ENCODE measurements at regions not wholly inside any gene's neighbourhood (a gene's known extent, or its start where the extent isn't known, plus 50 kb on each side); places are given as distances from the start of the nearest gene placed in this dataset.
"Not testable (repeated sequence)": the region's sequence is repeated elsewhere in the genome, so short reads cannot be mapped to it uniquely, and the experiment has no call there.

DNA sequence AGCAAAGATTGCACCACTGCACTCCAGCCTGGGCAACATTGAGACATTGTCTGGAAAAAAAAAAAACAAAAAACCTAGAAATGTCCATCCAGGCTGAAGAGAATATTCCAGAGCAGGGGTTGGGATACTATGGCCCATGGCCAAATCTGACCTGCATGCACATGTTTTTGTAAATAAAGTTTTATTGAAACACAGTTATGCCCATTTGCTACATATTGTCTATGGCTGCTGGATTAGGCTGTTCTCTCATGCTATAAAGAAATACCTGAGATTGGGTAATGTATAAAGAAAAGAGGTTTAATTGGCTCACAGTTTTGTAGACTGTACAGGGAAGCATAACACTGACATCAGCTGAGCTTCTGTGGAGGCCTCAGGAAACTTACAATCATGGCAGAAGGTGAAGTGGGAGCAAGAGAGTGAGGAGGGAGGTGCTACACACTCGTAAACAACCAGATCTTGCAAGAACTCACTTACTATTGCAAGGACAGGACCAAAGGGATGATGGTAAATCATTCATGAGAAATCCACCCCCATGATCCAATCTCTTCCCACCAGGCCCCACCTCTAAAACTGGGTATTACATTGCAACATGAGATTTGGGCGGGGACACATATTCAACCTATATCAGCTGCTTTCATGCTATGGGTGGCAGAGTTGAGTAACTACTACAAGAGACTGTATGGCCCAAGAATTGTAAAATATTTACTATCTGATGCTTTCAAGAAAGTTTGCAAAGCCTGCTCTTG lies 137.8 kb upstream of the ROPN1B start:
- in situ Hi-C loops (cut with HindIII; ENCODE audit: low sequenced_read_pairs); H3K4me3 ChIP-seq (ENCODE audit: low read depth, low read length); DNase-seq (ENCODE audit: low read depth): not testable (repeated sequence)

DNA sequence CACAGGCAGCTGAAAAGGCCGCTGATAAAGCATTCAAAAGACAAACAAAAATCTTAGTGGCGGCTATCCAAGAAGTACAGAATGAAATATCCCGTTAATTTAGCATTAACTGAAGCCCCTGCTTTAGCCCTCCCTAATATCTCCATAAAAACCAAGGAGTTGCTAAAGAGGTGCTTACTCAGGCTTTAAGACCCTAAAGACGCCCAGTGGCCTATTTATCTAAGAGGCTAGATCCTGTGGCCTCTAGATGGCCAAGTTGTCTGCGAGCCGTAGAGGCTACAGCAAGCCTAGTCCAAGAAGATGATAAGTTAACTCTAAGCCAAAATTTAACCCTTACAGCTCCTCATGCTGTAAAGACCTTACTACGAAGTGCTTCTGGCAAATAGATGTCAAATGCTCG lies 133.4 kb upstream of the ROPN1B start:
- in situ Hi-C loops (cut with HindIII; ENCODE audit: low sequenced_read_pairs); DNase-seq (ENCODE audit: low read depth); H3K4me3 ChIP-seq (ENCODE audit: low read depth, low read length): not testable (repeated sequence)

DNA sequence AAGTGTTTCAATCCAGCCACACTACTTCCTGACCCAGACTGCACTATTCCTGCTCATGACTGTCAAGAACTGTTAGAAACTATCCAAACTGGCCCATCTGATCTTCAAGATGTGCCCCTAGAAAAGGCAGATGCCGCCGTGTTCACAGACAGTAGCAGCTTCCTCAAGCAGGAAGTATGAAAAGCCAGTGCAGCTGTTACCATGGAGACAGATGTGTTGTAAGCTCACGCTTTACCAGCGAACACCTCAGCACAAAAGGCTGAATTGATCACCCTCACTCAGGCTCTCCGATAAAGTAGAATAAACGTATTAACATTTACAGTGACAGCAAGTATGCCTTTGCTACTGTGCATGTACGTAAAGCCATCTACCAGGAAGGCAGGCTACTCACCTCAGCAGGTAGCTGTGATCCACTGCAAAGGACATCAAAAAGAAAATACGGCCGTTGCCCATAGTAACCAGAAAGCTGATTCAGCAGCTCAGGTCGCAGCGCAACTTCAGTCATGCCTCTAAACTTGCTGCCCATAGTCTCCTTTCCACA lies 132.9 kb upstream of the ROPN1B start:
- H3K4me3 ChIP-seq (ENCODE audit: low read depth, low read length); DNase-seq (ENCODE audit: low read depth); in situ Hi-C loops (cut with HindIII; ENCODE audit: low sequenced_read_pairs): not testable (repeated sequence)

DNA sequence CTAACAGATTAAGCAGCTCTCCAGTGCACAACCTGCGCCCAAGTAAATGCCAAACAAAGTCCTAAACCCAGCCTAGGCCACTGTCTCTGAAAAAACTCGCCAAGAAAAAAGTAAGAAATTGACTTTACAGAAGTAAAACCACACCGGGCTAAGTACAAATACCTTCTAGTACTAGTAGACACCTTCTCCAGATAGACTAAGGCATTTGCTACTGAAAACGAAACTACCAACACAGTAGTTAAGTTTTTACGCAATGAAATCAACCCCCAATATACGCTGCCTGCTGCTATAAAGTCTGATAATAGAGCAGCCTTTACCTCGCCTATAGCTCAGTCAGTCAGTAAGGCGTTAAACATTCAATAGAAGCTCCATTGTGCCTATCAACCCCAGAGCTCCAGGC lies 132.2 kb upstream of the ROPN1B start:
- DNase-seq (ENCODE audit: low read depth); in situ Hi-C loops (cut with HindIII; ENCODE audit: low sequenced_read_pairs); H3K4me3 ChIP-seq (ENCODE audit: low read depth, low read length): not testable (repeated sequence)

DNA sequence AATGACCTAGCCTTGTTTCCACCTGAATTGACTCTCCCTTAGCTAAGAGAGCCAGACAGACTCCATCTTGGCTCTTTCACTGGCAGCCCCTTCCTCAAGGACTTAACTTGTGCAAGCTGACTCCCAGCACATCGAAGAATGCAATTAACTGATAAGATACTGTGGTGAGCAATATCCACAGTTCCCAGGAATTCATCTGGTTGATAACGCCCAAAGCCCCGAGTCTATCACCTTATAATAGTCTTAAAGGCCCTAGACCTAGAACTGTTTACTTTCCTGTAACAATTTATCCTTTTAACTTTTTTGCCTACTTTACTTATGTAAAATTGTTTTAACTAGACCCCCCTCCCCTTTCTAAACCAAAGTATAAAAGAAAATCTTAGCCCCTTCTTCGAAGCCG lies 130.1 kb upstream of the ROPN1B start:
- in situ Hi-C loops (cut with HindIII; ENCODE audit: low sequenced_read_pairs); DNase-seq (ENCODE audit: low read depth); H3K4me3 ChIP-seq (ENCODE audit: low read depth, low read length): not testable (repeated sequence)

DNA sequence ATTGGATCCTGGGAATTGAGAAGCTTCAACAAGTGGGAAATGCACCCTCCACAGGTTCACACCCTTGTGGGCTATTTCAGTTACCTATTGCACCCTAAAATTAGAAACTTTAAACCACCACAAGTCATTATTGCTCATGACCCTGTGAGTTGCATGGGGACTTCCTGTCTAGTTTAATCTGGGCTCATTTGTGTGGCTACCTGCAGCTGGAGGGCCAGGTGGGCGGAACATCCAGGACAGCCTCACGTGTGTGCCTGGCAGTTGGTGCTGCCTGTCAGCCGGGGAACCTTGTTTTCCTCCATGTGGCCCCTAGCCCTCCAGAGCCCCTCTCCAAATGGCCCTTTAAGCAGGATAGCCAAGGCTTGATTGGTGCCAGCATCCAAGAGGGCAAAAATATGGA lies 128.5 kb upstream of the ROPN1B start:
- DNase-seq (ENCODE audit: low read depth); in situ Hi-C loops (cut with HindIII; ENCODE audit: low sequenced_read_pairs); H3K4me3 ChIP-seq (ENCODE audit: low read depth, low read length): not testable (repeated sequence)

DNA sequence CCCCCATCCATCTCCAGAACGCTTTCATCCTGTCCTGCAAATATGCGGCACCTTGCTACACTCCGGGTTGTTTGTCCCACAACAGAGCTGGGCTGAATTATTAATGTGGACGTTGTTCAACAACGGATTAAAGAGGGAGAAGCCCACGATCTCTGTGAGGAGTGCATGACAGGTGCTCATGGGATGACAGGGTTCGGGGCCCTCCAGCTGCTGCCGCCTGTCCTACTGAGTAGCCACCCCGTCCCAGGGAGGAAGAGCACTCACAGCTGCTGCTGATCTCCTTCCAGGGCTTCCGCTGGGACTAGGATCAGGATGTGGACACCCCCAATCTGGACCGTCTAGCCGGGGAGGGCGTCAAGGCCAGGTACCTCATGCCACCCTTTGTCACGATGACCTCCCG lies 121.0 kb upstream of the ROPN1B start:
- H3K4me3 ChIP-seq (ENCODE audit: low read depth, low read length); DNase-seq (ENCODE audit: low read depth); in situ Hi-C loops (cut with HindIII; ENCODE audit: low sequenced_read_pairs): not testable (repeated sequence)

DNA sequence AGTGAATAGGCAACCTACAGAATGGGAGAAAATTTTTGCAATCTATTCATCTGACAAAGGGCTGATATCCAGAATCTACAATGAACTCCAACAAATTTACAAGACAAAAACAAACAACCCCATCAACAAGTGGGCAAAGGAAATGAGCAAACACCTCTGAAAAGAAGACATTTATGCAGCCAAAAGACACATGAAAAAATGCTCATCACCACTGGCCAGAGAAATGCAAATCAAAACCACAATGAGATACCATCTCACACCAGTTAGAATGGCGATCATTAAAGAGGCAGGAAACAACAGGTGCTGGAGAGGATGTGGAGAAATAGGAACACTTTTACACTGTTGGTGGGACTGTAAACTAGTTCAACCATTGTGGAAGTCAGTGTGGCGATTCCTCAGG lies 114.0 kb upstream of the ROPN1B start:
- H3K4me3 ChIP-seq (ENCODE audit: low read depth, low read length); in situ Hi-C loops (cut with HindIII; ENCODE audit: low sequenced_read_pairs); DNase-seq (ENCODE audit: low read depth): not testable (repeated sequence)

DNA sequence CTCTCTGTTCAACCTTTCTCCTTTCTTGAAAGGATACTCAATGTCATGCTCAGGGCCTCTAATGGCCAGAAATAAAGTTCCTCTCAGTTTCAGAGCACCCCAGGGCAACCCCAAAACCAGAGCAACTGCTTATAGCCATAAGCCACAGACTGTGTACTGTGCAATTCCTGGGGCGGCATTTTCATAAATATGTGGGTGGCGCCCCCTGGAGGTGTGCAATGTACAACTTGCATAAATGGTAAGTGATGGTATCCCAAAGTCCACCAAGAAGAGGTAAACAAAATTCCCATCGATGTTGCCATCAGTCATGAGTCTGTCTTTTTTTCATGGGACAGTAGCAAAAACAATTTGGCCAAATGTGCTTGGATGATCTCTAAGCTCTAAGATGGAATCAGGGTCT lies 108.4 kb upstream of the ROPN1B start:
- TF ChIP-seq, protein P1, sequence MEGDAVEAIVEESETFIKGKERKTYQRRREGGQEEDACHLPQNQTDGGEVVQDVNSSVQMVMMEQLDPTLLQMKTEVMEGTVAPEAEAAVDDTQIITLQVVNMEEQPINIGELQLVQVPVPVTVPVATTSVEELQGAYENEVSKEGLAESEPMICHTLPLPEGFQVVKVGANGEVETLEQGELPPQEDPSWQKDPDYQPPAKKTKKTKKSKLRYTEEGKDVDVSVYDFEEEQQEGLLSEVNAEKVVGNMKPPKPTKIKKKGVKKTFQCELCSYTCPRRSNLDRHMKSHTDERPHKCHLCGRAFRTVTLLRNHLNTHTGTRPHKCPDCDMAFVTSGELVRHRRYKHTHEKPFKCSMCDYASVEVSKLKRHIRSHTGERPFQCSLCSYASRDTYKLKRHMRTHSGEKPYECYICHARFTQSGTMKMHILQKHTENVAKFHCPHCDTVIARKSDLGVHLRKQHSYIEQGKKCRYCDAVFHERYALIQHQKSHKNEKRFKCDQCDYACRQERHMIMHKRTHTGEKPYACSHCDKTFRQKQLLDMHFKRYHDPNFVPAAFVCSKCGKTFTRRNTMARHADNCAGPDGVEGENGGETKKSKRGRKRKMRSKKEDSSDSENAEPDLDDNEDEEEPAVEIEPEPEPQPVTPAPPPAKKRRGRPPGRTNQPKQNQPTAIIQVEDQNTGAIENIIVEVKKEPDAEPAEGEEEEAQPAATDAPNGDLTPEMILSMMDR (IDR thresholded peaks at IDR 0.05; ENCODE audit: low read depth, low read length, missing control alignments): peak; percentile 9
- DNase-seq (ENCODE audit: low read depth); in situ Hi-C loops (cut with HindIII; ENCODE audit: low sequenced_read_pairs); H3K4me3 ChIP-seq (ENCODE audit: low read depth, low read length): not testable (repeated sequence)

DNA sequence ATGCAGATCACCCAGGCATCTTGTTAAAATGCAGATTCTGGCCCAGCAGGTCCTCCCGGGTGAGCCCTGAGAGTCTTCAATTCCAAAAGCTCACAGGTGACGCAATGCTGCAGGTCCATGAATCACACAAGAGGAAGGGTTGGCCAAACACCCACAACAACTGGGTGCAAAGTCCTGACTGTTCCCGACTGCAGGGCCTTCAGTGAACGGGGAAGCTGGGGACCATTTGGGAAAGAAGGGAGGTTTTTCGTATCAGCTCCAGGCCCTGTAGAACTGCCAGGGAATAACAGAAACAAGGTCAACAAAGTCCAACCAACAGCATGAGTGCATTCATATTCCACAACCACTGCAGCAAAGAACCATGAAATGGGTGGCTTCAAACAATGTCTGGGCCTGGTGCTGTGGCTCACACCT lies 106.1 kb upstream of the ROPN1B start:
- H3K4me3 ChIP-seq (ENCODE audit: low read depth, low read length); DNase-seq (ENCODE audit: low read depth); in situ Hi-C loops (cut with HindIII; ENCODE audit: low sequenced_read_pairs): not testable (repeated sequence)

DNA sequence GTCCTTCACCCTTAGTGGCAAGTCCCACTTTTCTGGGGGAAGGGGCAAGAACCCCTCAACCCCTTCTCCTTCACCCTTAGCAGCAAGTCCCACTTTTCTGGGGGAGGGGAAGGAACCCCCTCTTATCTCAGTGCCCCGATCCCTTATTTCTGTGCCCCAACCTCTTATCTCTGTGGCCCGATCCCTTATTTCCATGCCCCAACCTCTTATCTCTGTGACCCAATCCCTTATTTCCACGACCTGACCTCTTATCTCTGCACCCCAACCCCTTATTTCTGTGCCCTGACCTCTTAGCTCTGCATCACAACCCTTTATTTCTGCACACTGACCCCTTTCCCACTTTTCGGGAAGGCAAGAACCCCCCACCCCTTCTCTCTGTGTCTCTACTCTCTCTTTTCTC lies 104.4 kb upstream of the ROPN1B start:
- in situ Hi-C loops (cut with HindIII; ENCODE audit: low sequenced_read_pairs); DNase-seq (ENCODE audit: low read depth); H3K4me3 ChIP-seq (ENCODE audit: low read depth, low read length): not testable (repeated sequence)

DNA sequence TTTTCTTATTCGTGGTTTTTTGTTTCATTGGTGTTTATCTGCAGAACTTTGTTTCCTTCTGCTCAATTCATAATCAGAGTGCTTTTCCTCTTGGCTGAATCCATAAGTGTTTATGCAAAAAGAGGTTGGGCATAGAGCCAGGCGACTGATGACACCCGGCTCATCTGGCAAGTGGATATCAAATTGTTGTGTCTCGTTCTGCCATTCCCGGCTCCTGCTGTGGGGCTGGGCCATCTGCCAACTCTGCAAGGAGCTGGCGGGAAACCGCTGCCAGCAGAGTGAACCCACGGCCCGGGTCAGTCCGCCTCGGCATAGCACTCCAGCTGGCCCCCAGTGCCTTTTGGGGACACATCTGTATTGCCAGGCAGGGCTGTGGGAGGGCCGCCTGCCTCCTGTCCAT lies 83.0 kb upstream of the ROPN1B start:
- in situ Hi-C loops (cut with HindIII; ENCODE audit: low sequenced_read_pairs); H3K4me3 ChIP-seq (ENCODE audit: low read depth, low read length): not testable (repeated sequence)
- peak; percentile 70 for DNase-seq (ENCODE audit: low read depth)

DNA sequence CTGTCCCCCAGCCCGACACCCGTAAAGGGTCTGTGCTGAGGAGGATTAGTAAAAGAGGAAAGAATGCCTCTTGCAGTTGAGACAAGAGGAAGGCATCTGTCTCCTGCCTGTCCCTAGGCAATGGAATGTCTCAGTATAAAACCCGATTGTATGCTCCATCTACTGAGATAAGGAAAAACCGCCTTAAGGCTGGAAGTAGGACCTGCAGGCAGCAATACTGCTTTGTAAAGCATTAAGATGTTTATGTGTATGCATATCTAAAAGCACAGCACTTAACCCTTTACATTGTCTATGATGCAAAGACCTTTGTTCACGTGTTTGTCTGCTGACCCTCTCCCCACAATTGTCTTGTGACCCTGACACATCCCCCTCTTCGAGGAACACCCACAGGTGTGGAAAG lies 69.8 kb upstream of the ROPN1B start:
- DNase-seq (ENCODE audit: low read depth); in situ Hi-C loops (cut with HindIII; ENCODE audit: low sequenced_read_pairs); H3K4me3 ChIP-seq (ENCODE audit: low read depth, low read length): not testable (repeated sequence)

DNA sequence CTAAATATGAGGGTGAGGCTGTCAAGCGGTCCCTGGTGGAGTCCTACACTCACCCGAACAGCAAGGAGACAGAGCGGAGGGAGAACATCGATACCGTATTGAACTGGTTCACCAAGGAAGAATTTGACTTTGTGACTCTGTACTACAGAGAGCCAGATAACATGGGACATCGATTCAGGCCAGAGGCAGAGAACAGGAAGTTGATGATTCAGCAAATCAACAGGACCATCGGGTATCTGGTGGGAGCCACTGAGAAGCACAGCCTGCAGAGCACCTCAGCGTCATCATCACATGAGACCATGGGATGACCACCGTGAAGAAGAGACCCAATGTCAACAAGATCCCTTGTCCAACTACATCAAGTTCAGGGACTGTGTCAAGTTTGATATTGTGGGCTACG lies 67.5 kb upstream of the ROPN1B start:
- in situ Hi-C loops (cut with HindIII; ENCODE audit: low sequenced_read_pairs); H3K4me3 ChIP-seq (ENCODE audit: low read depth, low read length); DNase-seq (ENCODE audit: low read depth): not testable (repeated sequence)

DNA sequence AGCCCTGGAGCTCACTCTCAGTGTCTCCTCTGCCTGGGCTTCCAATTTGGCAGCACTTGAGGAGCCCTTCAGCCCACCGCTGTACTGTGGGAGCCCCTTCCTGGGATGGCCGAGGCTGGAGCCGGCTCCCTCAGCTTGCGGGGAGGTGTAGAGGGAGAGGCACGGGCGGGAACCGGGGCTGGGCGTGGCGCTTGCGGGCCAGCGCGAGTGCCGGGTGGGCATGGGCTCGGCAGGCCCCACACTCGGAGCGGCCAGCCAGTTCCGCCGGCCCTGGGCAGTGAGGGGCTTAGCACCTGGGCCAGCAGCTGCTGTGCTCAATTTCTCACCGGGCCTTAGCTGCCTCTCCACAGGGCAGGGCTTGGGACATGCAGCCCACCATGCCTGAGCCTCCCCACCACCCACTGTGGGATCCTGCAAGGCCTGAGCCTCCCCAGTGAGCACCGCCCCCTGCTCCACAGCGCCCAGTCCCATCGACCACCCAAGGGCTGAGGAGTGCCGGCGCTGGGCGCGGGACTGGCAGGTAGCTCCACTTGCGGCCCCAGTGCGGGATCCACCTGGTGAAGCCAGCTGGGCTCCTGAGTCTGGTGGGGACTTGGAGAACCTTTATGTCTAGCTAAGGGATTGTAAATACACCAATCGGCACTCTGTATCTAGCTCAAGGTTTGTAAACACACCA lies 65.1 kb upstream of the ROPN1B start:
- H3K4me3 ChIP-seq (ENCODE audit: low read depth, low read length); in situ Hi-C loops (cut with HindIII; ENCODE audit: low sequenced_read_pairs); DNase-seq (ENCODE audit: low read depth): not testable (repeated sequence)

DNA sequence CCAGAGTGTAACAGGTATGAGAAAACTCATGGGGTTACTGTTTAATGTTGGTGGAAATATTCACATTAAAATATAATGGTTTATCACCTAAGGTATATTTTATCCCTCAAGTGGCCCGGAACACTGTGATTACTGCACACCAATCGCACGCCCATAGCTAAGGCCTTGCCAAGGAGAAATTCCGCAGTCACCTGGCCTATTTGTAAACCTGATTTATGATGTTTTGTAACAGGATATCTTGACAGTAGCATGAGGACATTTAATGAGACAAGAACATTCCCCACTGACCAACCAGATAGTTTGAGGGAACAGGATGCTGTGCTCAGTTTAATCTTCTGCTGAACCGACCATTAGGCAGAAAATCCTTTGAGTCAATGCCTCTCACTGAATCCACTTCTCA lies 61.7 kb upstream of the ROPN1B start:
- DNase-seq (ENCODE audit: low read depth); in situ Hi-C loops (cut with HindIII; ENCODE audit: low sequenced_read_pairs); H3K4me3 ChIP-seq (ENCODE audit: low read depth, low read length): not testable (repeated sequence)

DNA sequence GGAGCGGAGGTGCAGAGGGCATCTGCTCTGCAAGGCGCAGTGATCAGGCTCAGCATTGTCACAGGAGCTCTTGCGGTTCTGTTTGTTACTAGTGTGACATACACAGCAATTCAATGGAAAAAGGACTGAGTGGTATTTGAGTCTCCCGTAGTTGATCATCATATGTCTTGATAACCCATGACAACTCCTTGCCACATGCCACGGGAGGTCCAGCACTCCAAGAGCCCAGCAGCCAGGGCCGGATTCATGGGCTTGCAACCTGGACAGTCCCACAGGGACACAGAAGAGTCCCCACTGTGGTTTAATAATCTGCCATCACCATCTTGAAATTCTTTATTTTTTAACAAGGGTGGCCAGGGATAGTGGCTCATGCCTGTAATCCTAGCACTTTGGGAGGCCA lies 58.1 kb upstream of the ROPN1B start:
- H3K4me3 ChIP-seq (ENCODE audit: low read depth, low read length); in situ Hi-C loops (cut with HindIII; ENCODE audit: low sequenced_read_pairs); DNase-seq (ENCODE audit: low read depth): not testable (repeated sequence)

All from astrocyte of the cerebellum (primary cell).